ENCODE measurements at regions not wholly inside any gene's neighbourhood (a gene's known extent, or its start where the extent isn't known, plus 50 kb on each side); places are given as distances from the start of the nearest gene placed in this dataset.

GRCh38 chr10:34907743-34908430 lies 92.8 kb upstream of the PARD3 start:
- Histone ChIP-seq H3K27ac (no peak overlapping the region), H3K9me3 (no peaks in the 10 kb centered on the region), H3K27me3 (replicated peaks in 1 of 7) (no peaks in the 10 kb centered on the region), H3K4me1 (no peaks in the 10 kb centered on the region), H3K4me3 (no peak overlapping the region), H3K36me3 (no peaks in the 10 kb centered on the region)
- WGBS, 5 donors: 55 to 75% (median 63%) methylated on average over 5 of the region's 5 CpGs
- no peak for DNase-seq
- TF ChIP-seq POLR2A (IDR thresholded peaks at IDR 0.05): no peak
- no peak for TF ChIP-seq POLR2AphosphoS5 (IDR thresholded peaks at IDR 0.05)
- no peak for TF ChIP-seq CTCF (IDR thresholded peaks at IDR 0.05 in 8 of 11, conservative IDR thresholded peaks at IDR 0.05 in 3 of 11)
- intact Hi-C loops (cut with DNase I; ENCODE audit: low total_unique reads): no loop called here

GRCh38 chr10:34906067-34906965 lies 91.2 kb upstream of the PARD3 start:
- WGBS, 5 donors: 67 to 72% (median 68%) methylated on average over 27 to 29 of the region's 29 CpGs
- no peak for DNase-seq
- Histone ChIP-seq H3K9me3 (no peaks in the 10 kb centered on the region), H3K4me1 (no peaks in the 10 kb centered on the region), H3K27me3 (replicated peaks in 1 of 7) (no peaks in the 10 kb centered on the region), H3K27ac (no peak overlapping the region), H3K4me3 (no peak overlapping the region), H3K36me3 (no peaks in the 10 kb centered on the region)
- no peak for TF ChIP-seq POLR2AphosphoS5 (IDR thresholded peaks at IDR 0.05)
- no peak for TF ChIP-seq POLR2A (IDR thresholded peaks at IDR 0.05)
- TF ChIP-seq CTCF (IDR thresholded peaks at IDR 0.05 in 8 of 11, conservative IDR thresholded peaks at IDR 0.05 in 3 of 11): no peak
- intact Hi-C loops (cut with DNase I; ENCODE audit: low total_unique reads): no loop called here

DNA sequence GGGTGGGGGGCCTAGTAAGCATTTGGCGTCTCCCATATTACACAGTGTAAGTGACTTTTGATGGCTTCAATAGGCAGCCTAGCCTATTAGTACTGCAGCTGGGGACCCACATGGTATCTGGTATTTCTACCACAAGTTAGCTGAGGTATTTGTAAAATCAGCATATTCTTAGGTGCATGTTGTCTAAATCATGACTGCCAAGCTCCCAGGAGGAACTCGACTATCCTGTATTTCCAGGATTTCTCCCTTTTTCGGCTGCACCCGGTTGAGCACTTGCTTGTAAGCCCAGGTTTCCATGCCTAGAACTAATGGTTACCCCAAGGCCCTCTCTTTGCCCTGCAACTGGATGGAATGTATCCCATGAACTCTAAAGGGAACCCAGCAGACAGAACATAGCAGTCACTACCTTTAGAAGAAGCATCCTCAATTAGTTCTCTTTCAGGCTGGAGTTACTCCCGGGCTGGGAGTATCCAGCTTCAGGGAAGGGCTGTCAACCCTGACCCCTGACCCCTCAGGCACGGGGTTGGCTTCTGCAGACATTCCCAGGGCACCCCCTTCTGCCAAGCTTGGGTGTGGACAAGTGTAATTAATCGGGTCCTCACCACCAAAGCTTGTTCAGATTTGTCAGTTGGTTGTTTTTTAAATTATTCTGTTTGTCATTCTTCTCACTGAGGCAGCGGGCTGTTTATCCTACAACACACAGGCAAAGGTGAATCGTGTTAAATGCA lies 90.3 kb upstream of the PARD3 start:
- Histone ChIP-seq H3K27me3 (replicated peaks in 1 of 7) (no peaks in the 10 kb centered on the region), H3K9me3 (no peaks in the 10 kb centered on the region), H3K27ac (no peak overlapping the region), H3K36me3 (no peaks in the 10 kb centered on the region), H3K4me1 (no peaks in the 10 kb centered on the region), H3K4me3 (no peak overlapping the region)
- no peak for TF ChIP-seq CTCF (IDR thresholded peaks at IDR 0.05 in 8 of 11, conservative IDR thresholded peaks at IDR 0.05 in 3 of 11)
- TF ChIP-seq POLR2AphosphoS5 (IDR thresholded peaks at IDR 0.05): no peak
- no peak for TF ChIP-seq POLR2A (IDR thresholded peaks at IDR 0.05)
- 72 to 84% (median 77%) methylated on average over 9 of the region's 9 CpGs for WGBS, 5 donors
- intact Hi-C loops (cut with DNase I; ENCODE audit: low total_unique reads): no loop called here
- no peak for DNase-seq

Measured in spleen (tissue), 11 donors.